A673 (cell line): ENCODE measurements at regions not wholly inside any gene's neighbourhood (a gene's known extent, or its start where the extent isn't known, plus 50 kb on each side); places are given as distances from the start of the nearest gene placed in this dataset.

Experiments
- BruUV-seq: library from RNA; stranded (reverse); fragments of 400-500 nt; replicated peaks from 2 replicates; lab custom pipeline; 2021; lab: Mats Ljungman, UMichigan
- CTCF ChIA-PET: fragments of 300-600 bp; sonication (Branson Sonifier 250); formaldehyde crosslinking; loops from one replicate; lab custom pipeline; 2022; ENCODE audit warnings: antibody characterized with exemption; lab: Charles Lee
- POLR2A ChIA-PET: fragments of 300-600 bp; sonication (Branson Sonifier 250); formaldehyde crosslinking; loops from one replicate; lab custom pipeline; 2022; ENCODE audit warnings: antibody characterized with exemption; ENCODE audit not compliant: low non-redundant PET; lab: Charles Lee
- DNase-seq: peaks from one replicate; pipeline ENCODE4 v3.0.0-alpha.2; 2015; ENCODE audit warnings: low spot score
- H3K27ac ChIP-seq: fragments of 200-600 bp; sonication (generic); 2 replicates; pipeline ENCODE4 v1.5.1; 2016; ENCODE audit warnings: mixed run types, low read depth, mild to moderate bottlenecking, mixed read lengths, antibody characterized with exemption, low read length; ENCODE audit not compliant: poor library complexity, severe bottlenecking
- H3K27me3 ChIP-seq: fragments of 200-600 bp; sonication (generic); replicated peaks from 2 replicates; pipeline ENCODE4 v1.6.1; 2017; ENCODE audit warnings: mixed run types, low read depth, mild to moderate bottlenecking, mixed read lengths, antibody characterized with exemption, low read length; ENCODE audit not compliant: insufficient read depth, poor library complexity
- H3K36me3 ChIP-seq: fragments of 200-600 bp; sonication (generic); 2 replicates; pipeline ENCODE4 v1.6.1; 2016; ENCODE audit warnings: mixed run types, mild to moderate bottlenecking, mixed read lengths, antibody characterized with exemption, low read length; ENCODE audit not compliant: insufficient read depth, poor library complexity, severe bottlenecking
- H3K4me1 ChIP-seq: fragments of 200-600 bp; sonication (generic); 2 replicates; pipeline ENCODE4 v1.6.1; 2017; ENCODE audit warnings: mixed run types, mild to moderate bottlenecking, mixed read lengths, antibody characterized with exemption, low read length; ENCODE audit not compliant: insufficient read depth, poor library complexity, severe bottlenecking
- H3K4me3 ChIP-seq: fragments of 200-600 bp; sonication (generic); 2 replicates; pipeline ENCODE4 v1.5.1; 2016; ENCODE audit warnings: low read depth, mixed run types, mild to moderate bottlenecking, mixed read lengths, low read length; ENCODE audit not compliant: poor library complexity, severe bottlenecking
- H3K9me3 ChIP-seq: fragments of 200-600 bp; sonication (generic); 2 replicates; pipeline ENCODE4 v1.6.1; 2016; ENCODE audit warnings: mixed run types, low read depth, mild to moderate bottlenecking, mixed read lengths, antibody characterized with exemption, low read length; ENCODE audit not compliant: poor library complexity, severe bottlenecking
- CTCF ChIP-seq: fragments of 300-800, 200-600 bp; sonication (generic); conservative IDR thresholded peaks from 2 replicates; pipeline ENCODE4 v1.5.1; 2017; ENCODE audit warnings: low read depth, mild to moderate bottlenecking, antibody characterized with exemption, low read length, moderate library complexity, mixed read lengths
- EZH2 ChIP-seq: fragments of 200-600 bp; sonication (generic); IDR thresholded peaks from 2 replicates; pipeline ENCODE4 v1.6.1; 2017; ENCODE audit warnings: borderline replicate concordance, low read depth, mild to moderate bottlenecking, mixed read lengths, antibody characterized with exemption, low read length; ENCODE audit not compliant: poor library complexity, severe bottlenecking
- intact Hi-C: fragments of 100-400 bp; cut with micrococcal nuclease; formaldehyde crosslinking; loops from one replicate; pipeline ENCODE4 v1.10.0; 2022; ENCODE audit not compliant: unreplicated experiment

GRCh38 chr20:9981829-9982228 is 53.0 kb upstream of the ANKEF1 start:
- intact Hi-C loops = no loop called here
- CTCF ChIA-PET = interaction anchor here (1.4 kb wide), 1 partner anchor 109 kb away, joined by 10 read pairs; no protein-coding TSS in a partner anchor
- POLR2A ChIA-PET = no interaction called here

GRCh38 chr20:9978397-9979004 is 56.3 kb upstream of the ANKEF1 start:
- POLR2A ChIA-PET = no interaction called here
- Histone ChIP-seq H3K27ac (no peak overlapping the region), H3K27me3 (no peaks in the 10 kb centered on the region)

More at GRCh38 chr20:9981829-9982228, 53.0 kb upstream of the ANKEF1 start:
- H3K36me3 ChIP-seq = no peaks in the 10 kb centered on the region
- H3K9me3 ChIP-seq = no peaks in the 10 kb centered on the region
- TF ChIP-seq EZH2 (no peak), CTCF (no peak)
- H3K4me3 ChIP-seq = no peak overlapping the region
- peak; percentile 50 for DNase-seq
- BruUV-seq = no TSS peak
- H3K27ac ChIP-seq = no peak overlapping the region
- peaks cover 24% of the 10 kb centered on the region for H3K4me1 ChIP-seq
- no peaks in the 10 kb centered on the region for H3K27me3 ChIP-seq

GRCh38 chr20:9977629-9978028 is 57.2 kb upstream of the ANKEF1 start:
- no TSS peak for BruUV-seq
- no peak overlapping the region for H3K27ac ChIP-seq
- no peaks in the 10 kb centered on the region for H3K9me3 ChIP-seq
- no peak for TF ChIP-seq EZH2
- no peak for TF ChIP-seq CTCF
- DNase-seq = peak; percentile 12
- intact Hi-C loops = loop anchor here (1.0 to 5.0 kb wide), 9 partner anchors 113 to 1567 kb away; partner anchors contain the start of gene SNAP25
- ChIA-PET CTCF (interaction anchor here (0.5 to 3.9 kb wide), 7 partner anchors 21 to 453 kb away, joined by 3 to 45 read pairs (median 3); no protein-coding TSS in a partner anchor), POLR2A (no interaction called here)
- H3K4me3 ChIP-seq = no peak overlapping the region
- H3K4me1 ChIP-seq = peaks cover 4% of the 10 kb centered on the region
- H3K36me3 ChIP-seq = no peaks in the 10 kb centered on the region
- no peaks in the 10 kb centered on the region for H3K27me3 ChIP-seq

More at GRCh38 chr20:9978397-9979004, 56.3 kb upstream of the ANKEF1 start:
- Histone ChIP-seq H3K9me3 (no peaks in the 10 kb centered on the region), H3K36me3 (no peaks in the 10 kb centered on the region), H3K4me1 (peaks cover 9% of the 10 kb centered on the region), H3K4me3 (no peak overlapping the region)
- intact Hi-C loops = loop anchor here (1.0 to 5.0 kb wide), 9 partner anchors 112 to 1566 kb away; partner anchors contain the start of gene SNAP25
- CTCF ChIA-PET = interaction anchor here (0.6 to 3.9 kb wide), 9 partner anchors 69 to 452 kb away, joined by 3 to 45 read pairs (median 3); partner anchors contain the start of gene SNAP25
- BruUV-seq = no TSS peak
- TF ChIP-seq EZH2 = no peak
- peak; percentile 93 for TF ChIP-seq CTCF
- DNase-seq = peak; percentile 91
